Mammary epithelial cell (primary cell): ENCODE measurements at regions not wholly inside any gene's neighbourhood (a gene's known extent, or its start where the extent isn't known, plus 50 kb on each side); places are given as distances from the start of the nearest gene placed in this dataset.

Experiments
- EZH2 ChIP-seq: IDR thresholded peaks from 2 replicates; pipeline ENCODE4 v1.6.1; 2012; ENCODE audit warnings: low read length, inconsistent platforms, borderline replicate concordance
- TF ChIP-seq, protein P1 (sequence below), 2 donors: IDR thresholded peaks in 1 of 2; conservative IDR thresholded peaks in 1 of 2; 2 replicates each; pipeline ENCODE4 v1.5.1; 2011 to 2012; ENCODE audit warnings: inconsistent platforms in 2 of 2, low read length in 2 of 2, mild to moderate bottlenecking in 2 of 2, control low read depth in 1 of 2, low read depth in 1 of 2; ENCODE audit not compliant: insufficient read depth in 1 of 2; ENCODE audit errors: extremely low read depth in 1 of 2

DNA sequence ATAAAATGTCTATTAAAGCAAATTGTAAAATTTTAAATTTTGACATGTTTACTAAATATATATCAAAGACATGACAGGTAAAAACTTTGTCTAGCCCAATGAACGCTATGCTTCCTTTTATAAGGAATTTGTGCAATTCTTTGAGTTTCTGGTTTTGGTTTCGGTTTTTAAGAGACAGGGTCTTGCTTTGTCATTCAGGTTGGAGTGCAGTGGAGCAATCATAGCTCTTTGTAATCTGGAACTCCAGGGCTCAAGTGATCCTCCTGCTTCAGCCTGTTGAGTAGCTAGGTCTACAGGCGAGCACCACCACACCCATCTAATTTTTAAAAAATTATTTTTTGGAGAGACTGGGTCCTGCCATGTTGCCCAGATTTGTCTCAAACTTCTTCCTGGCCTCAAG, 60.7 kb downstream of the BLTP1 start:
- TF ChIP-seq, protein P1, sequence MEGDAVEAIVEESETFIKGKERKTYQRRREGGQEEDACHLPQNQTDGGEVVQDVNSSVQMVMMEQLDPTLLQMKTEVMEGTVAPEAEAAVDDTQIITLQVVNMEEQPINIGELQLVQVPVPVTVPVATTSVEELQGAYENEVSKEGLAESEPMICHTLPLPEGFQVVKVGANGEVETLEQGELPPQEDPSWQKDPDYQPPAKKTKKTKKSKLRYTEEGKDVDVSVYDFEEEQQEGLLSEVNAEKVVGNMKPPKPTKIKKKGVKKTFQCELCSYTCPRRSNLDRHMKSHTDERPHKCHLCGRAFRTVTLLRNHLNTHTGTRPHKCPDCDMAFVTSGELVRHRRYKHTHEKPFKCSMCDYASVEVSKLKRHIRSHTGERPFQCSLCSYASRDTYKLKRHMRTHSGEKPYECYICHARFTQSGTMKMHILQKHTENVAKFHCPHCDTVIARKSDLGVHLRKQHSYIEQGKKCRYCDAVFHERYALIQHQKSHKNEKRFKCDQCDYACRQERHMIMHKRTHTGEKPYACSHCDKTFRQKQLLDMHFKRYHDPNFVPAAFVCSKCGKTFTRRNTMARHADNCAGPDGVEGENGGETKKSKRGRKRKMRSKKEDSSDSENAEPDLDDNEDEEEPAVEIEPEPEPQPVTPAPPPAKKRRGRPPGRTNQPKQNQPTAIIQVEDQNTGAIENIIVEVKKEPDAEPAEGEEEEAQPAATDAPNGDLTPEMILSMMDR (conservative IDR thresholded peaks at IDR 0.05 in 1 of 2, IDR thresholded peaks at IDR 0.05 in 1 of 2; ENCODE audit: extremely low read depth in 1 of 2, insufficient read depth in 1 of 2, low read depth in 1 of 2, low read length in 2 of 2): no peak
- TF ChIP-seq EZH2: no peak
